ENCODE measurements at regions not wholly inside any gene's neighbourhood (a gene's known extent, or its start where the extent isn't known, plus 50 kb on each side); places are given as distances from the start of the nearest gene placed in this dataset.

- POLR2A ChIA-PET (ENCODE audit: unreplicated experiment): no interaction called here
- Histone ChIP-seq H3F3A (ENCODE audit: insufficient read depth, low read depth) (no peaks in the 10 kb centered on the region), H3K27me3 (ENCODE audit: insufficient read depth, low read depth) (peaks cover 51% of the 10 kb centered on the region), H3K27ac (no peak overlapping the region), H3K9me3 (ENCODE audit: insufficient read depth, low read depth) (no peaks in the 10 kb centered on the region), H3K4me3 (no peak overlapping the region), H3K36me3 (ENCODE audit: low read depth) (no peaks in the 10 kb centered on the region), H4K20me1 (ENCODE audit: insufficient read depth) (no peaks in the 10 kb centered on the region), H3K4me2 (no peak overlapping the region), H3K9me2 (ENCODE audit: insufficient read depth) (no peaks in the 10 kb centered on the region; the same call in 1 of the 2 replicates), H3K79me2 (ENCODE audit: low read depth) (no peaks in the 10 kb centered on the region), H3K4me1 (replicated peaks; ENCODE audit: insufficient read depth) (no peaks in the 10 kb centered on the region), H2AFZ (no peak overlapping the region)
- no peak for DNase-seq
- BruUV-seq (replicated peaks): no TSS peak
- CTCF ChIA-PET: no interaction called here
- no peak for TF ChIP-seq CTCF (conservative IDR thresholded peaks at IDR 0.05)
- no peak for TF ChIP-seq EZH2 (IDR thresholded peaks at IDR 0.05; ENCODE audit: low read depth)
- intact Hi-C loops (cut with micrococcal nuclease; ENCODE audit: unreplicated experiment): no loop called here
Measured at GRCh38 chr3:124409650-124410275, 320.5 kb upstream of the UMPS start.

GRCh38 chr3:124410471-124410870 is 319.8 kb upstream of the UMPS start:
- Histone ChIP-seq H3K79me2 (ENCODE audit: low read depth) (no peaks in the 10 kb centered on the region), H3K9me3 (ENCODE audit: insufficient read depth, low read depth) (no peaks in the 10 kb centered on the region), H3K27ac (no peak overlapping the region), H3K4me1 (replicated peaks; ENCODE audit: insufficient read depth) (no peaks in the 10 kb centered on the region), H3K4me3 (no peak overlapping the region), H3F3A (ENCODE audit: insufficient read depth, low read depth) (no peaks in the 10 kb centered on the region), H2AFZ (no peak overlapping the region), H3K4me2 (no peak overlapping the region), H3K36me3 (ENCODE audit: low read depth) (no peaks in the 10 kb centered on the region), H4K20me1 (ENCODE audit: insufficient read depth) (no peaks in the 10 kb centered on the region), H3K9me2 (ENCODE audit: insufficient read depth) (no peaks in the 10 kb centered on the region; the same call in 1 of the 2 replicates), H3K27me3 (ENCODE audit: insufficient read depth, low read depth) (peaks cover 55% of the 10 kb centered on the region)
- POLR2A ChIA-PET (ENCODE audit: unreplicated experiment): no interaction called here
- BruUV-seq (replicated peaks): no TSS peak
- CTCF ChIA-PET: no interaction called here
- no peak for TF ChIP-seq EZH2 (IDR thresholded peaks at IDR 0.05; ENCODE audit: low read depth)
- TF ChIP-seq CTCF (conservative IDR thresholded peaks at IDR 0.05): no peak
- intact Hi-C loops (cut with micrococcal nuclease; ENCODE audit: unreplicated experiment): no loop called here
- no peak for DNase-seq

GRCh38 chr3:124411728-124412127 is 318.5 kb upstream of the UMPS start:
- Histone ChIP-seq H3F3A (ENCODE audit: insufficient read depth, low read depth) (no peaks in the 10 kb centered on the region), H3K27me3 (ENCODE audit: insufficient read depth, low read depth) (peaks cover 64% of the 10 kb centered on the region), H3K4me1 (replicated peaks; ENCODE audit: insufficient read depth) (no peaks in the 10 kb centered on the region), H3K9me3 (ENCODE audit: insufficient read depth, low read depth) (no peaks in the 10 kb centered on the region), H3K27ac (no peak overlapping the region), H3K9me2 (ENCODE audit: insufficient read depth) (no peaks in the 10 kb centered on the region; the same call in 1 of the 2 replicates), H3K36me3 (ENCODE audit: low read depth) (no peaks in the 10 kb centered on the region), H4K20me1 (ENCODE audit: insufficient read depth) (no peaks in the 10 kb centered on the region), H2AFZ (no peak overlapping the region), H3K4me2 (no peak overlapping the region), H3K79me2 (ENCODE audit: low read depth) (no peaks in the 10 kb centered on the region), H3K4me3 (no peak overlapping the region)
- DNase-seq: no peak
- TF ChIP-seq CTCF (conservative IDR thresholded peaks at IDR 0.05): no peak
- no peak for TF ChIP-seq EZH2 (IDR thresholded peaks at IDR 0.05; ENCODE audit: low read depth)
- POLR2A ChIA-PET (ENCODE audit: unreplicated experiment): no interaction called here
- intact Hi-C loops (cut with micrococcal nuclease; ENCODE audit: unreplicated experiment): no loop called here
- CTCF ChIA-PET: no interaction called here
- BruUV-seq (replicated peaks): no TSS peak
